ENCODE measurements at regions not wholly inside any gene's neighbourhood (a gene's known extent, or its start where the extent isn't known, plus 50 kb on each side); places are given as distances from the start of the nearest gene placed in this dataset.

DNA sequence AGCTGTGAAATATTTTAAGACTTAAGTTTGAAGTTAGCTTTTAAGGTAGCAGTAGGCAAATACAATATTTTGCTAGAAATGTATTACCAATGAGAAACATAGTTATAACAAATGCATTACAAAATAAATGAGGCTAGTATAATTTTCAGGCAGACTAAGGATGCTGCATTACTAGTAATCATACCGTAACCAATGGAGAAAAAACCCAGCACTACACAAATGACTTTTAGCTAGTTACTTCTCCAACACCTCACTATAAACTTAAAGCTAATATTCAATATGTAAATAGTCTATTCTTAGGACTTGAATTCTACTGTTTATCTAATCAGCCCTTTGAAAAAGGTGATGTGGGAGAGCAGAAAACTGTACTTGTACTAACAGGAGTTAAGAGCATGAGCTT lies 285.3 kb upstream of the KLF14 start:
- TF ChIP-seq EZH2 (IDR thresholded peaks at IDR 0.05; ENCODE audit: low read length) = no peak
- TF ChIP-seq, protein P1, sequence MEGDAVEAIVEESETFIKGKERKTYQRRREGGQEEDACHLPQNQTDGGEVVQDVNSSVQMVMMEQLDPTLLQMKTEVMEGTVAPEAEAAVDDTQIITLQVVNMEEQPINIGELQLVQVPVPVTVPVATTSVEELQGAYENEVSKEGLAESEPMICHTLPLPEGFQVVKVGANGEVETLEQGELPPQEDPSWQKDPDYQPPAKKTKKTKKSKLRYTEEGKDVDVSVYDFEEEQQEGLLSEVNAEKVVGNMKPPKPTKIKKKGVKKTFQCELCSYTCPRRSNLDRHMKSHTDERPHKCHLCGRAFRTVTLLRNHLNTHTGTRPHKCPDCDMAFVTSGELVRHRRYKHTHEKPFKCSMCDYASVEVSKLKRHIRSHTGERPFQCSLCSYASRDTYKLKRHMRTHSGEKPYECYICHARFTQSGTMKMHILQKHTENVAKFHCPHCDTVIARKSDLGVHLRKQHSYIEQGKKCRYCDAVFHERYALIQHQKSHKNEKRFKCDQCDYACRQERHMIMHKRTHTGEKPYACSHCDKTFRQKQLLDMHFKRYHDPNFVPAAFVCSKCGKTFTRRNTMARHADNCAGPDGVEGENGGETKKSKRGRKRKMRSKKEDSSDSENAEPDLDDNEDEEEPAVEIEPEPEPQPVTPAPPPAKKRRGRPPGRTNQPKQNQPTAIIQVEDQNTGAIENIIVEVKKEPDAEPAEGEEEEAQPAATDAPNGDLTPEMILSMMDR (optimal IDR thresholded peaks at IDR 0.05 in 1 of 3, IDR thresholded peaks at IDR 0.05 in 1 of 3, conservative IDR thresholded peaks at IDR 0.05 in 1 of 3; ENCODE audit: extremely low read depth in 1 of 3, insufficient read depth in 2 of 3, low read length in 3 of 3) = no peak

DNA sequence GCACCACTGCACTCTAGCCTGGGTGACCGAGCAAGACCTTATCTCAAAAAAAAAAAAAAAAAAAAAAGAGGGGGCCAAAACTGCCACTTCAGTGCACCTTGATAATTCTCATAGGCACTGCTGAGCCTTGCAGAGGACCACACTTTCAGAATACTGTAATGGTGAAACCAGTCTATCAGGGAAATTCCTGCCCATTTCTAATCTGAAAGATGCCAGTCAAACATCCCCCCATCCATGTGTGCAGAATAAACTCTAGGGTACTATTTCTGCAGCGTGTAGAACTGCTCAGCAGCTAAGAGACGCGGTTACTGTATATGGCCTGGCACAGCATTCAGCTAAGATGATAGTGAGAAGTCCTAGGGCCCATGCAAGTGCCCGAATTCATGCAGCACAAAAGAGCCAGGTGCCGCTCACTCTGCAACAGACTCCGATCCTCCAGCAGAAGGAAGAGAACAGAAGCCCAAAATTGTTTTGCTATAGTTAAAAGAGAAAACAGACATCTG lies 286.8 kb upstream of the KLF14 start:
- H3K27ac ChIP-seq (ENCODE audit: control insufficient read depth, insufficient read depth, low read length) = no peak overlapping the region
- H3K79me2 ChIP-seq (ENCODE audit: control insufficient read depth, insufficient read depth, low read length) = peaks cover 1% of the 10 kb centered on the region
- H3K9me3 ChIP-seq (ENCODE audit: control insufficient read depth, low read depth, low read length) = no peaks in the 10 kb centered on the region
- H3K4me2 ChIP-seq (ENCODE audit: control insufficient read depth, extremely low read depth, insufficient read depth, low read depth, low read length) = no peak overlapping the region
- DNase-seq (ENCODE audit: low read depth, low spot score) (no peak), FAIRE-seq (no peak)
- H3K36me3 ChIP-seq (ENCODE audit: control insufficient read depth in 2 of 2, extremely low read depth in 1 of 2, insufficient read depth in 2 of 2, low read length in 2 of 2) = peaks cover 0 to 3% of the 10 kb centered on the region in 2 experiments
- no peak overlapping the region for H2AFZ ChIP-seq (ENCODE audit: control insufficient read depth, low read length)
- no peaks in the 10 kb centered on the region for H4K20me1 ChIP-seq (ENCODE audit: control insufficient read depth, extremely low read depth, insufficient read depth, low read length)
- H3K9ac ChIP-seq (ENCODE audit: control insufficient read depth, extremely low read depth, insufficient read depth, low read length) = no peak overlapping the region
- TF ChIP-seq, protein P1 (optimal IDR thresholded peaks at IDR 0.05 in 1 of 3, IDR thresholded peaks at IDR 0.05 in 1 of 3, conservative IDR thresholded peaks at IDR 0.05 in 1 of 3; ENCODE audit: extremely low read depth in 1 of 3, insufficient read depth in 2 of 3, low read length in 3 of 3) = no peak
- TF ChIP-seq EZH2 (IDR thresholded peaks at IDR 0.05; ENCODE audit: low read length) = no peak
- dilution Hi-C loops (cut with MboI; ENCODE audit: extremely low pct_ligation_motif_present, low sequenced_read_pairs) = no loop called here
- no peaks in the 10 kb centered on the region for H3K9me1 ChIP-seq (ENCODE audit: control insufficient read depth, extremely low read depth, insufficient read depth, low read length)
- no peaks in the 10 kb centered on the region for H3K27me3 ChIP-seq (ENCODE audit: control insufficient read depth, extremely low read depth, insufficient read depth, low read length)
- H3K4me1 ChIP-seq (ENCODE audit: control insufficient read depth, extremely low read depth, insufficient read depth, low read length) = no peaks in the 10 kb centered on the region
- H3K4me3 ChIP-seq (ENCODE audit: control insufficient read depth in 2 of 3, extremely low read depth in 1 of 3, insufficient read depth in 2 of 3, low read depth in 1 of 3, low read length in 3 of 3) = no peak overlapping the region

More for the DNA sequence above, 285.3 kb upstream of the KLF14 start:
- no peaks in the 10 kb centered on the region for H3K9me1 ChIP-seq (ENCODE audit: control insufficient read depth, extremely low read depth, insufficient read depth, low read length)
- H3K4me3 ChIP-seq (ENCODE audit: control insufficient read depth in 2 of 3, extremely low read depth in 1 of 3, insufficient read depth in 2 of 3, low read depth in 1 of 3, low read length in 3 of 3) = no peak overlapping the region
- H4K20me1 ChIP-seq (ENCODE audit: control insufficient read depth, extremely low read depth, insufficient read depth, low read length) = no peaks in the 10 kb centered on the region
- H3K9me3 ChIP-seq (ENCODE audit: control insufficient read depth, low read depth, low read length) = no peaks in the 10 kb centered on the region
- dilution Hi-C loops (cut with MboI; ENCODE audit: extremely low pct_ligation_motif_present, low sequenced_read_pairs) = no loop called here
- no peak overlapping the region for H3K9ac ChIP-seq (ENCODE audit: control insufficient read depth, extremely low read depth, insufficient read depth, low read length)
- FAIRE-seq = no peak
- peaks cover 4% of the 10 kb centered on the region for H3K4me1 ChIP-seq (ENCODE audit: control insufficient read depth, extremely low read depth, insufficient read depth, low read length)
- DNase-seq (ENCODE audit: low read depth, low spot score) = no peak
- H3K79me2 ChIP-seq (ENCODE audit: control insufficient read depth, insufficient read depth, low read length) = peaks cover 4% of the 10 kb centered on the region
- no peak overlapping the region for H3K4me2 ChIP-seq (ENCODE audit: control insufficient read depth, extremely low read depth, insufficient read depth, low read depth, low read length)
- H3K27ac ChIP-seq (ENCODE audit: control insufficient read depth, insufficient read depth, low read length) = no peak overlapping the region
- H3K27me3 ChIP-seq (ENCODE audit: control insufficient read depth, extremely low read depth, insufficient read depth, low read length) = no peaks in the 10 kb centered on the region
- H2AFZ ChIP-seq (ENCODE audit: control insufficient read depth, low read length) = no peak overlapping the region
- peaks cover 0 to 3% of the 10 kb centered on the region in 2 experiments for H3K36me3 ChIP-seq (ENCODE audit: control insufficient read depth in 2 of 2, extremely low read depth in 1 of 2, insufficient read depth in 2 of 2, low read length in 2 of 2)

Measured in keratinocyte (primary cell).